ENCODE measurements at regions not wholly inside any gene's neighbourhood (a gene's known extent, or its start where the extent isn't known, plus 50 kb on each side); places are given as distances from the start of the nearest gene placed in this dataset.
"Not testable (repeated sequence)": the region's sequence is repeated elsewhere in the genome, so short reads cannot be mapped to it uniquely, and the experiment has no call there.

GRCh38 chr2:378364-378763 is 90.5 kb upstream of the ALKAL2 start:
- no peak for DNase-seq (ENCODE audit: low spot score in 2 of 2)
- Histone ChIP-seq H3K36me3 (replicated peaks) (no peaks in the 10 kb centered on the region), H3K4me3 (no peak overlapping the region), H3K4me1 (no peaks in the 10 kb centered on the region), H3K9me3 (no peaks in the 10 kb centered on the region), H3K27me3 (ENCODE audit: low read depth) (no peaks in the 10 kb centered on the region)
- in situ Hi-C loops (cut with MboI; ENCODE audit: low sequenced_read_pairs) = no loop called here

DNA sequence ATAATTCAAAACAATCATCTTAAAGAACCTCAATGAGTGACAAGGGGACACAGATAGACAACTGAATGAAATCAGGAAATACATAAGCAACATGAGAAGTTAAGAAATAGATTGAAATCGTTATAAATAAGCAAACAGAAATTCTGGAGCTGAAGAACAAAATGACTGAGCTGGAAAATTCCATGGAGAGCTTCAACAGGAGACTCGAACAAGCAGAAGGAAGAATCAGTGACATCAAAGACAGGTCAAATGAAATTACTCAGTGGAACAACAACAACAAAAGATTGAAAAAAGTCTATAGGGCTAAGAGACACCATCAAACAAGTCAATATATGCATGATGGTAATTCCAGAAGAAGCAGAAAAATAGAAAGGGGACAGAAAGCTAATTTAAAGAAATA is 89.5 kb upstream of the ALKAL2 start:
- no peaks in the 10 kb centered on the region for H3K9me3 ChIP-seq
- DNase-seq (ENCODE audit: low spot score in 2 of 2) = no peak
- in situ Hi-C loops (cut with MboI; ENCODE audit: low sequenced_read_pairs) = no loop called here
- no peak overlapping the region for H3K4me3 ChIP-seq
- no peaks in the 10 kb centered on the region for H3K27me3 ChIP-seq (ENCODE audit: low read depth)
- no peaks in the 10 kb centered on the region for H3K4me1 ChIP-seq
- no peaks in the 10 kb centered on the region for H3K36me3 ChIP-seq (replicated peaks)

DNA sequence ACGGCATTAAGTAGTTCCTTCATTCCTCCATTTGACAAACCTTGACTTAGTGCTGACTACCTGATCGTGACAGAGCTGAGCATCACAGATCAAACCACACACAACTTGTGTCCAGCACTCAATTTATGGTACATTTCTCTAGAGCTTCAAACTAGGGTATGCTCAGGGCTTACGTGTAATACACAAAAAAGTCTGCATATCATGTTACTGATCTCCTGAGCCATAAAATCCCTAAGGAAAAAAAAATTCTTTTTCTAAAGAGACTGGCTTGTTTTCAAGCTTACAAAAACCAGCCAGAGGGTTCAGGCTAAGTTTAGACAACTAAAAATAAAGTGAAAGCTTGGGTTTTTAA is 88.0 kb upstream of the ALKAL2 start:
- no peaks in the 10 kb centered on the region for H3K27me3 ChIP-seq (ENCODE audit: low read depth)
- in situ Hi-C loops (cut with MboI; ENCODE audit: low sequenced_read_pairs) = no loop called here
- no peak for DNase-seq (ENCODE audit: low spot score in 2 of 2)
- H3K9me3 ChIP-seq = no peaks in the 10 kb centered on the region
- no peaks in the 10 kb centered on the region for H3K36me3 ChIP-seq (replicated peaks)
- no peaks in the 10 kb centered on the region for H3K4me1 ChIP-seq
- no peak overlapping the region for H3K4me3 ChIP-seq

- Histone ChIP-seq H3K9me3 (no peaks in the 10 kb centered on the region), H3K27me3 (ENCODE audit: low read depth) (no peaks in the 10 kb centered on the region), H3K36me3 (replicated peaks) (no peaks in the 10 kb centered on the region), H3K4me3 (no peak overlapping the region), H3K4me1 (no peaks in the 10 kb centered on the region)
- DNase-seq (ENCODE audit: low spot score in 2 of 2) = no peak
- in situ Hi-C loops (cut with MboI; ENCODE audit: low sequenced_read_pairs) = no loop called here
These were observed 87.5 kb upstream of the ALKAL2 start for GRCh38 chr2:375270-375955.

- H3K27me3 ChIP-seq (ENCODE audit: low read depth) = no peaks in the 10 kb centered on the region
- no peaks in the 10 kb centered on the region for H3K9me3 ChIP-seq
- H3K4me3 ChIP-seq = no peak overlapping the region
- in situ Hi-C loops (cut with MboI; ENCODE audit: low sequenced_read_pairs) = no loop called here
- no peaks in the 10 kb centered on the region for H3K4me1 ChIP-seq
- no peak for DNase-seq (ENCODE audit: low spot score in 2 of 2)
- H3K36me3 ChIP-seq (replicated peaks) = no peaks in the 10 kb centered on the region
These were observed 80.5 kb upstream of the ALKAL2 start for GRCh38 chr2:368386-368785.

DNA sequence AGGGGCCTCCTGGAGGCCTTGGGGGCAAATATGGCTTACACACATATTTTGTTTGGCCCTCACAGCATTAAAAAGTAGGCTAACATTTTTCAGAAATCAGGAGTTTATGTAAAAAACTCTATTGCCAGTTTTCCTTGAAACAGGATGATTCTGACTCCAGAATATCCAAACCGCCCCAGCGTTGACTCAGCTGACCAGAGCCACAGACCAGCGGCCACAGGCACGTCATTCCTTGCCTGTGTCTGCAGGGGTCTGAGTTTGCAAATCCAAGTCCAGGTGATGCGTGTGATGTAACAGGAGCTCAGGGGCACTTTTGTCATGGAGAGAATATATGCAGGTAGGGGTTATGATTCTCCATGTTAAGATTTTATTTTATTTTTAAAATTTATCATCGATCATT is 79.4 kb upstream of the ALKAL2 start:
- no peak overlapping the region for H3K4me3 ChIP-seq
- DNase-seq (ENCODE audit: low spot score in 2 of 2) = no peak
- H3K36me3 ChIP-seq (replicated peaks) = no peaks in the 10 kb centered on the region
- in situ Hi-C loops (cut with MboI; ENCODE audit: low sequenced_read_pairs) = no loop called here
- H3K4me1 ChIP-seq = no peaks in the 10 kb centered on the region
- no peaks in the 10 kb centered on the region for H3K27me3 ChIP-seq (ENCODE audit: low read depth)
- no peaks in the 10 kb centered on the region for H3K9me3 ChIP-seq

DNA sequence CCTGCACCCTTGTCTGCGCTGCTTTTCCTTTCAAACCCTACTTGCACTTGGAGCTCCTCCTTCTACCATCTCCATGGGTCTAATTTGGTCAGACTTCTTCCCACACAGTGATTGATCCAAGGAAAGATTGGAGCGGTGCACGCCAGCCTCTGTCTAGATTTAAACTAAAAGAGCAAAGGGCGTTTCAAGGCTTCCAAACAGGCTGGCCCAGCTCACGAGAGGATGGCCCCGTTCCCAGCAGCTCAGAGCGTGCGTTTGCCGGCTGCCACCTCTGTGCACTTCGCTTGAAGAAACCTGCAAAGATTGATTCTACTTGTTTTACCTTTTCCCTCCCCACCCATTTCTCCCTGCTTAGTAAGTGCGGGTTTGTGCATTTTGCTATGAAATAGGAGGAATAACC is 78.8 kb upstream of the ALKAL2 start:
- Histone ChIP-seq H3K4me3 (no peak overlapping the region), H3K9me3 (no peaks in the 10 kb centered on the region), H3K36me3 (replicated peaks) (no peaks in the 10 kb centered on the region), H3K27me3 (ENCODE audit: low read depth) (no peaks in the 10 kb centered on the region), H3K4me1 (no peaks in the 10 kb centered on the region)
- DNase-seq (ENCODE audit: low spot score in 2 of 2) = no peak
- in situ Hi-C loops (cut with MboI; ENCODE audit: low sequenced_read_pairs) = no loop called here

- DNase-seq (ENCODE audit: low spot score in 2 of 2) = no peak
- Histone ChIP-seq H3K4me3 (no peak overlapping the region), H3K27me3 (ENCODE audit: low read depth) (no peaks in the 10 kb centered on the region), H3K36me3 (replicated peaks) (no peaks in the 10 kb centered on the region), H3K9me3 (no peaks in the 10 kb centered on the region), H3K4me1 (no peaks in the 10 kb centered on the region)
- in situ Hi-C loops (cut with MboI; ENCODE audit: low sequenced_read_pairs) = no loop called here
These were observed 77.7 kb upstream of the ALKAL2 start for GRCh38 chr2:365367-366275.

DNA sequence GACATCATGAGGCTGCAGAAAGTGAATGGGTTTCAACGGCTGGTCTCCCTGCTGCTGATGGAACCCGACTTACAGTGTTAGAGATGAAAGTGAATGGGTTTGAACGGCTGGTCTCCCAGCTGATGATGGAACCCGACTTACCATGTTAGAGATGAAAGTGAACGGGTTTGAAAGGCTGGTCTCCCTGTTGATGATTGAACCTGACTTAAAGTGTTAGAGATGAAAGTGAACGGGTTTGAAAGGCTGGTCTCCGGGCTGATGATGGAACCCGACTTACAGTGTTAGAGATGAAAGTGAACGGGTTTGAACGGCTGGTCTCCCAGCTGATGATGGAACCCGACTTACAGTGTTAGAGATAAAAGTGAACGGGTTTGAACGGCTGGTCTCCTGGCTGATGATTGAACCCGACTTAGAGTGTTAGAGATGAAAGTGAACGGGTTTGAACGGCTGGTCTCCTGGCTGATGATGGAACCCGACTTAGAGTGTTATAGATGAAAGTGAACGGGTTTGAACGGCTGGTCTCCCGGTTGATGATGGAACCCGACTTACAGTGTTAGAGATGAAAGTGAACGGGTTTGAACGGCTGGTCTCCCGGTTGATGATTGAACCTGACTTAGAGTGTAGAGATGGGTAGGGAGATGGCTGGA is 76.1 kb upstream of the ALKAL2 start:
- H3K27me3 ChIP-seq (ENCODE audit: low read depth) = no peaks in the 10 kb centered on the region
- no peak for DNase-seq (ENCODE audit: low spot score in 2 of 2)
- in situ Hi-C loops (cut with MboI; ENCODE audit: low sequenced_read_pairs) = no loop called here

DNA sequence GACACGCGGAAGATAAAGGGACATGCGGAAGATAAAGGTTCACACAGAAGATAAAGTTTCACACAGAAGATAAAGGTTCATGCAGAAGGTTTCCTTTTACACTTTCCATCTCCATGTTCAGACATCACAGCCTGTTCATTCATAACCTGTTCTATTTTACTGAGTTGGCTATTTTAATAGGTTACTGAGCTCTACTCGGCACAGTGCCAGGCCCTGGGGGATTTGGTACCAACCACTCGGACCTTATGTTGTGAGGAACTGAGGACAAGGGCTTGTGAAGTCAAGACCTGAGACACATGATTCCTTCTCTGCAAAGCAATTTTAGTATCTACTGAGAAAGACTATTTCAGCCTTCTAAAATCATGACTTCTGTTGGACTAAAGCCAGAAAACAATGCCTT is 75.0 kb upstream of the ALKAL2 start:
- no peak overlapping the region for H3K4me3 ChIP-seq
- no peak for DNase-seq (ENCODE audit: low spot score in 2 of 2)
- no peaks in the 10 kb centered on the region for H3K9me3 ChIP-seq

More for the DNA sequence above, 76.1 kb upstream of the ALKAL2 start:
- Histone ChIP-seq H3K9me3 (no peaks in the 10 kb centered on the region), H3K4me1 (no peaks in the 10 kb centered on the region), H3K36me3 (replicated peaks) (no peaks in the 10 kb centered on the region), H3K4me3 (no peak overlapping the region)

GRCh38 chr2:360124-360523 is 72.2 kb upstream of the ALKAL2 start:
- in situ Hi-C loops (cut with MboI; ENCODE audit: low sequenced_read_pairs) = no loop called here
- no peak for DNase-seq (ENCODE audit: low spot score in 2 of 2)
- no peaks in the 10 kb centered on the region; the same call in 1 of the 2 replicates for H3K9me3 ChIP-seq
- no peak overlapping the region for H3K4me3 ChIP-seq
- H3K4me1 ChIP-seq = no peaks in the 10 kb centered on the region
- H3K27me3 ChIP-seq (ENCODE audit: low read depth) = no peaks in the 10 kb centered on the region
- no peaks in the 10 kb centered on the region for H3K36me3 ChIP-seq (replicated peaks)

More for the DNA sequence above, 75.0 kb upstream of the ALKAL2 start:
- Histone ChIP-seq H3K27me3 (ENCODE audit: low read depth) (no peaks in the 10 kb centered on the region), H3K4me1 (no peaks in the 10 kb centered on the region), H3K36me3 (replicated peaks) (no peaks in the 10 kb centered on the region)
- in situ Hi-C loops (cut with MboI; ENCODE audit: low sequenced_read_pairs) = no loop called here

GRCh38 chr2:359047-359446 is 71.2 kb upstream of the ALKAL2 start:
- Histone ChIP-seq H3K36me3 (replicated peaks) (no peaks in the 10 kb centered on the region), H3K4me3 (no peak overlapping the region), H3K27me3 (ENCODE audit: low read depth) (no peaks in the 10 kb centered on the region), H3K4me1 (no peaks in the 10 kb centered on the region), H3K9me3 (no peaks in the 10 kb centered on the region; the same call in 1 of the 2 replicates)
- DNase-seq (ENCODE audit: low spot score in 2 of 2) = no peak
- in situ Hi-C loops (cut with MboI; ENCODE audit: low sequenced_read_pairs) = no loop called here

DNA sequence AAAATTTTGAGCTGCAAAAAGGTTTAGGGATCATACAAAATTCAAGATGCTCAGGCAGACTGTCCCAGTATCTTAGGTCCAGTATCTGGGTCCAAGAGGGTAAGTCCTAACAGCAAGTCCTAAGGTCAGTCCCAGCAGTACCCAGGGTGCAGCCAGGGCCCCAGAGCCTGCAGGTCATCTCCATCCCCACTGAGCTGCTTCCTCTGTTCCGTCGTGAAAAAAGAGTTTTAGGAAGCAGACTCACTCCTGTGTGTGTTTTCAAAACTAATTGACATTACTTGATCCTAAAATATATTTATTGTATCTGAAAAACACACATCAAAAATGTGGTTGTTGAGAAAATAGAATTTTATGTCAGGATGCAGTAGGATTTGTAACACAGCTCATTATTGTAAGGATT is 69.9 kb upstream of the ALKAL2 start:
- DNase-seq (ENCODE audit: low spot score in 2 of 2) = no peak
- no peak overlapping the region for H3K4me3 ChIP-seq
- H3K27me3 ChIP-seq (ENCODE audit: low read depth) = no peaks in the 10 kb centered on the region
- no peaks in the 10 kb centered on the region for H3K4me1 ChIP-seq
- H3K36me3 ChIP-seq (replicated peaks) = no peaks in the 10 kb centered on the region
- in situ Hi-C loops (cut with MboI; ENCODE audit: low sequenced_read_pairs) = no loop called here
- H3K9me3 ChIP-seq = no peaks in the 10 kb centered on the region; the same call in 1 of the 2 replicates

DNA sequence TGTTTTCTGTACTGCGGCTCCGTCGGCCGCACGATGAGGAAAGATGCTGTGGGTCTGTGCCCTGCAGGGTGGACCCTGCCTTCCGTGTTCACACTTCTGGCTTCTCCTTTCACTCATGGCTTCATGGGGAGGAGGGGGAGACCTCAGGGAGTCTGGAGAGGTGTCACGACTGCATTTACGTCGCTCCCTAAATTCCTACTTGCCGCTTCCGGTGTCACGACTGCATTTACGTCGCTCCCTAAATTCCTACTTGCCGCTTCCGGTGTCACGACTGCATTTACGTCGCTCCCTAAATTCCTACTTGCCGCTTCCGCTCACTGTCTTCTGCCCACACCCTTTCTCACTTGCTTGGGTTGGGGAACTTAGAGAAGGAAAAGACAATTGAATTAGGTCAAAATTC is 68.4 kb upstream of the ALKAL2 start:
- in situ Hi-C loops (cut with MboI; ENCODE audit: low sequenced_read_pairs); DNase-seq (ENCODE audit: low spot score in 2 of 2); H3K27me3 ChIP-seq (ENCODE audit: low read depth); H3K4me3 ChIP-seq; H3K36me3 ChIP-seq (replicated peaks); H3K9me3 ChIP-seq; H3K4me1 ChIP-seq: not testable (repeated sequence)
